ENCODE measurements at regions not wholly inside any gene's neighbourhood (a gene's known extent, or its start where the extent isn't known, plus 50 kb on each side); places are given as distances from the start of the nearest gene placed in this dataset.

DNA sequence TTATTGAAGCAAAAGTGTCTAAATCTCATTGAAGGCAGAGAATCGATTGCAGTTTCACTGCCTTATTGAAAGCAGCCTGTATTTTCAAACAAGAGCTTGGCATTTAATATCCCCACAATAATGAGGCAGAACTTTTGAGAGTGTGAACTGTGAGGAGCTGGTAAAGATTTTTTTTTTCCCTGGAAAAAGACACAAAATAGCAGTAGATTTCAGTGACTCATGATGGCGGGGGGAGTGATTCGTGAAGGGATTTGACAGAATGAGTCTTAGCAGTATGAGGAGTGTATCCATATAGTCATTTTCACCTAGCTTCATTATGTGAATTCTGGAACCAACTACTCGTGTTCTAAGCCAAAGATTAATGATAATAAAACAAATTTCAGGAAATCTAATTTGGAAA lies 242.9 kb downstream of the ARL6IP6 start:
- DNase-seq, result no peak

- DNase-seq, result peak; percentile 11
Observed at GRCh38 chr2:152950126-152950525, 231.7 kb downstream of the ARL6IP6 start.

DNA sequence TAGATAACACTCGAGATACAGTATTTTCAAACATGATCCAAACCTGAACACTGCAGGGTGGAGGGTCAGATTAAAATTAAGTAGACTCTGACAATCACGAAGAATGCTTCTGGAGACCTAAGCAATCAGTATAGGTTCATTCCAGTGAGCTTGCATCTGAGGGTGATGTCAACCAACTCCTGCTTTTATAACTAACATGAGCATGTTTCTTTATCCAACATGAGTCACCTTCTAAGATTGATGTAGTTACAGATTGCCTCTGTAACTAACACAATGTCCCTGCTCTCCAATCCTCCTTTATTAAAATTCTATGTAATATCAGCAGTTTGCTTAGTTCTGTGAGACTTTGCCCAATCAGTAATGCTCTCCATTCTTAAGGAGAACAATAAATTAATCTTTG lies 225.7 kb downstream of the ARL6IP6 start:
- no peak for DNase-seq

DNA sequence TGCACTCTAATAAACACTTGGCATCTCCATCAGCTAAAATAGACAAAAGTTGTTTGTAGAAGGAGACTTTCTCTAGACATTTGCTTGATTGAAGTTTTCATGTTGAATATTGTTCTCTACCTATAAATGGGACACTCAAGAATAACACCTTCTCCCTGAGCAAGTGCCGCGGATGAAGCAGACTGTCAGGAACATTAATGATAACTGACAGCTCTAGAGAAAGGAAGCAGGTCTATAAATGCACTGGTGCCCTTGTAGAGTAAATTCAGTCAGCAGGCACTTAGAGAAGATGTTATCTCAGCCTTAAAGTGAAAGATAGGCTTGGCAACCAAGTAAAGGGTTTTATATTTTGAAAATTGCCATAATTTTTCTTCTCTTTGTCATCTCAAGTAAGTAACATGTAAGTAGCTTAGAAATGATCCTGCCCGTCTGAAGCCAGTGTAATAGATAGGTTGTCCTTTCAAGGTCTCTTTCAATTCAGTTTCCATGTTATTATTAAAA lies 224.6 kb downstream of the ARL6IP6 start:
- no peak for DNase-seq

DNA sequence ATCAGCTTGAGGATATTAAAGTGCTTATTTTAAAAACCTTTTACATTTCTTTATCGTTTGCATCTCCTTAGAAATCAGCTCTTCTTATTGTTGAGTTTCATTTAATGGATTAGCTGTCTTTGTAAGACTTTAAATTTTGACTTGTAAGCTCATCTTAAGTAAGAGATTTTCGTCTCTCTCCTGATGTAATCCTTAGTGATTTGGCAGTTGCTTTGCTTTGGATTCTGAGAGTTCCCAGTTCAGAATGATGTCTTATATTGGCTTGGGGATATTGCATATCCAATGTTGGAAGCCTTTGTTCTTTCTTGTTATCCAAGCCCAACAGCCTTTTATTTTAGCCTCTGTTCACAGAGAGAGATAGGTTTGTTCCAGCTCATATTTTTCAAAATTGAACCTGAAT lies 212.1 kb downstream of the ARL6IP6 start:
- DNase-seq, result no peak

DNA sequence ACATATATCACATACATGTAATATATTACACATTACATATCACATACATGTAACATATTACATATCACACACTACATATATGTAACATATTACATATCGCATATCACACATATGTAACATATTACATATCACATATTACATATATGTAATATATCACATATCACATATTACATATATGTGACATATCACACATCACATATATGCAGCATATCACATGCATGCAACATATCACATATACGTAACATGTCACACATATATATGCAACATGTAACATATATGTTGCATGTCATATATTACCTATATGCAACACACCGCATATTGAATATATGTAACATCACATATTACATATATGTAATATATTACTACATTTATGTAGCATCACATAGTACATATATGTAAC lies 211.2 kb downstream of the ARL6IP6 start:
- DNase-seq, result no peak

DNA sequence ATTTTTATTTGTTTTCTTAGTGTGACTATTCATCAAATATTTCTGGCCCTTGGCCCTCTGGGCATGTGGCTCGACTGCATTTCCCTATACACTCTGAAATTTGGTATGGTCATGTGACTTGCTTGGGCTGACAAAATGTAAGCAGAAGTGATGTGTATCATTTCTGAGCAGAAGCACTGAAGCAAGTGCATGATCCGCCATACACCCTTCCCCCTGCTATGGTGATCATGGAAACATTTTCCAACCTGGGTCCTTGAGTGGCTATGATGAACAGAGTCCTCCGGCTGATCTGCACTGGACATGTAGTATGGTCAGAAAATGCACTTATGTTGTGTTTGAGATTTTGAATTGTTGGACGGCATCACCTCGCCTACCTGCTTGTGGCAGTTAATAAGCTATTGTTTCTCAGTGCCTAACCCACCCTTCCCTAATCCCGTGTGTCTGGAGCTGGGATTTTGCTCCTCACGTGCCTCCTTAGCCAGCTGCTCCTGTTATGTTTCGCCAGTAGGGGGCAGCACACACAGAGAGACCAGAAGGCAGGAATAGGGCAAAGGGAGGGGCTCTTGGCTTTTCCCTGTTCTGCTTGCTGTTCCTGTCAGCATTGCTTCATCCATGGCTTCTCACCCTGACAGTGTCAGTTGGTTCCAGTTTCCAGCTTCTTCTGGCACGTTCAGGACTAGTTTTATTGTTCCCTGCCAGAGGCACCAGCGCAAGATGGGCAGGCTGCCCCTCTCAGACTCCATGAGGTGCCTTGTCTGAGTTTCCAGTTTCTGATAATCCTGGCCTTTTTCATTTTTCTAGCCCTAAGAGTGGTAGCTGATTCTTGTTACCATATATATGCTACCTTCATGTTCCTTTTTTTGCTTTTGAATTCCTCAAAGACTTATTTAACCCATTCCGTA lies 207.4 kb downstream of the ARL6IP6 start:
- peak; percentile 70 for DNase-seq

- no peak for DNase-seq
Observed at GRCh38 chr2:152924722-152925121, 206.3 kb downstream of the ARL6IP6 start.

DNA sequence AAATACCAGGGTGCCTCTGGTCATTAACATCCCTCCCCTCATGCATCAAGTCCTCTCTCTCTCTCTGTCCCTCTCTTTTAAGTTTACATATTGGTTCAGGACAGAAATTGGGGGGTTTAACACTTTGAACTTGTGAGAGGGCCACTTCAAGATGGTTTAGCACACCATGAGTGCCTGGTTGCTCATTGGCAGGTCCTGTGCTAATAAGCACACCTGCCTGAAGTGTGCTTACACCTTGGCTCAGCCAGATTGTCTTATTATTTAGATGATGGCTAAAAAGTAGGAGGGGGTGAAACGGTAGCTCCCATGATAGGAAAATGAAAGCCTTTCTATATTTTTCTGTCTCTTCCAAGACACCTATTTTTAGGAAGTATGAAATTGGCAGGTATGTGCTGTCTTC lies 205.8 kb downstream of the ARL6IP6 start:
- DNase-seq, result no peak

DNA sequence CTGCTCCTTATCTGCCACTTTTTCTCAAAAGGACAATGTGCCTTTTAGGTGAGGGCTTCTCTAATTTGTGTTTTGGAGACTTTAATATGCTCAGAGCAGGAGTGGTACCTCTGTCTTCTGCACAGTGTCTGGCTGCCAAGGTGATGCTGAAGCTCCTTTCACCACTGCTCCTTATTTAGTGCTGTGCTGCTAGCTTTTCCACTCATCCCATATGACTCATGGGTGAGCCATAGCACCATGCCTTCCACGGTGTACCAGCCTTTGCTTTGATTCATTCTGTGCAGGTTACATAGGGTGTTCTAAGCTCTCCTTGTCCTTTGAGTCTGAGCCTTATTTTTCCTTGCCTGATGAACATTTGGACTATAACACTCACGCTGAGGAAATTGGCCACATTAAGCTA lies 202.4 kb downstream of the ARL6IP6 start:
- DNase-seq, result peak; percentile 7

DNA sequence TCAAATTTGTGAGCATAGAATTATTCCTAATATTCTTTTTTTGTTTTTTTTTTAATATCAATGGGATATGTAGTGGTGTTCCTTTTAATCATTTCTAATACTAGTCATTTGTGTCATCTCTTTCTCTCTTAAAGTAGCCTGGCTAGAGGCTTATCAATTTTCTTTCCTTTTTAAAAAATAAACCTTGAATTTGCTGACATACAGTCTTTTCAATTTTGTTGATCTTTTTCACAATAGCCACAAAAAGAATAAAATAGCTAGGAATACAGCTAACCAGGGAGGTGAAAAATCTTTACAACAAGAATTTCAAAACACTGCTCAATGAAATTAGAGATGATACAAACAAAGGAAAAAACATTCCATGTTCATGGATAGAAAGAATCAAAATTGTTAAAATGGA lies 192.6 kb downstream of the ARL6IP6 start:
- no peak for DNase-seq

DNA sequence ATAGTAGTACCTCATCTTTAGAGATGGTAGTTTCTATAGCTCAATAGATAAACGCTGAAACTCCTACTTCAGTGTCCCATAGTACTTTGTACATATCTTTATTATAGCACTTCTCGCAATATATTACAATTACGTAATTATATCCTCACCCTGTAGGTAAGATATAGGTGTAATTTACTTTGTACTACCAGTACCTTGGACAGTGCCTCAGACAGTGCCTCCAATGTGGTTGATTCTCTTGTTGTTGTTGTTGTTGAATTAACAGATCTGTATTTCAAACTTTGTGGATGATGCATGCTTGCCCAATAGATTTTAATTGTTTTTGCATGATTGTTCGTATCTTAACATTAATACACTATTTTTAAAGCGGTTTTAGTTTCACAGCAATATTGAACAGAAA lies 188.6 kb downstream of the ARL6IP6 start:
- DNase-seq, result no peak

DNA sequence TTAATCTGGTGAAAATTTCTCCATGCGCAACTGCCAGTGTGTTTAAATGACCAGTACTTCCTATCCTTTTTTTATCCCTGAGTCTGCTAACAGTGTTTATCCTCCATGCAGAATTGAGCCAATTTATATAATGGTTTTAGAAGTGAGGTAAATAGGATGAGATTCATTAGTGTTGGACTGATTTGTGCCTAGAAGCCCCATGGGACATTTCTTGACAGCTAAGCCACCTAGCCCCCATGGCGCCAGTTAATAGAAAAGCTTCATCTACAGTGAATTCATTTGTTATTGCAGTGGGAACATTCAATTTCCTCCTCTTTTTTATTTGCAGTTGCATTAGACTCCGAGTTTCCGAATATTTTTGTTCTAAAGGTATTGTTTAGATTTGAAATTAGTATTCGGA lies 175.6 kb downstream of the ARL6IP6 start:
- no peak for DNase-seq

DNA sequence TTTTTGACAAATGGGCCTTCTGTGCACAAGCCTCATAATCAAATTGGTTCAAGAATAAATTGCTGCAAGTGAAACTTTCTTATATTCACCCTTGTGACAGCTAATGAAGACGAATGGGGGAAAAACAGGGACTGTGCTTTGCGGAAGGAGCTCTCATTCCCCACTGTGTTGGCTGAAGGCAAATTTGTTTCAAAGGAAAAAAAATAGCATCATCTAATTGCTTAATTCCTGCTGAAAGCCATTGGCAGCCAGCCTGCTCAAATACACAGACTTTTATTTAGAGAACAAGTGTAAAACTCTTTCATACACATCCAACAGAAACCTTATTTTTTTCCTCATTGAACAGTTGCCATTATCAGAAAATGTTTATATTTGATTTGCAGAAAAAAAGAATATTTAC lies 172.3 kb downstream of the ARL6IP6 start:
- no peak for DNase-seq

- no peak for DNase-seq
Observed at GRCh38 chr2:152883951-152884487, 165.6 kb downstream of the ARL6IP6 start.

- DNase-seq, result no peak
Observed at GRCh38 chr2:152881527-152881926, 163.1 kb downstream of the ARL6IP6 start.

DNA sequence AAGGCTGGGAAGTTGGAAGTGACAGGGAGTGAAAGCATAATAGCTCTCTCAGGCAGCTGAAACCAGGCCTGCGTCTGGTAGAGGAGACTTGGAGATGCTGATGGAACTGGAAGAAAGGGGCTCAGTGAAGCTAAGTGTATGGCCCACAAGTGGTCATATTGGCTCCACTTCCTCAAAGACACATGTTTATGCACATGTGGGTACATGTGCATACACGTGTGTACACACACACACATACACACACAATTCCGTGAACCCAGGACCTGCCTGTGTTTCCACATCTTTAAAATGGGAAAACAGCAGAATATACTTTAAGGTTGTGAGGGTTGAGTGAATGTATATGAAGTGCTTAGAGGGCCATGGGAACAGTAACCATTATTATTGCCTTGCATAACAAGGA lies 160.9 kb downstream of the ARL6IP6 start:
- no peak for DNase-seq

DNA sequence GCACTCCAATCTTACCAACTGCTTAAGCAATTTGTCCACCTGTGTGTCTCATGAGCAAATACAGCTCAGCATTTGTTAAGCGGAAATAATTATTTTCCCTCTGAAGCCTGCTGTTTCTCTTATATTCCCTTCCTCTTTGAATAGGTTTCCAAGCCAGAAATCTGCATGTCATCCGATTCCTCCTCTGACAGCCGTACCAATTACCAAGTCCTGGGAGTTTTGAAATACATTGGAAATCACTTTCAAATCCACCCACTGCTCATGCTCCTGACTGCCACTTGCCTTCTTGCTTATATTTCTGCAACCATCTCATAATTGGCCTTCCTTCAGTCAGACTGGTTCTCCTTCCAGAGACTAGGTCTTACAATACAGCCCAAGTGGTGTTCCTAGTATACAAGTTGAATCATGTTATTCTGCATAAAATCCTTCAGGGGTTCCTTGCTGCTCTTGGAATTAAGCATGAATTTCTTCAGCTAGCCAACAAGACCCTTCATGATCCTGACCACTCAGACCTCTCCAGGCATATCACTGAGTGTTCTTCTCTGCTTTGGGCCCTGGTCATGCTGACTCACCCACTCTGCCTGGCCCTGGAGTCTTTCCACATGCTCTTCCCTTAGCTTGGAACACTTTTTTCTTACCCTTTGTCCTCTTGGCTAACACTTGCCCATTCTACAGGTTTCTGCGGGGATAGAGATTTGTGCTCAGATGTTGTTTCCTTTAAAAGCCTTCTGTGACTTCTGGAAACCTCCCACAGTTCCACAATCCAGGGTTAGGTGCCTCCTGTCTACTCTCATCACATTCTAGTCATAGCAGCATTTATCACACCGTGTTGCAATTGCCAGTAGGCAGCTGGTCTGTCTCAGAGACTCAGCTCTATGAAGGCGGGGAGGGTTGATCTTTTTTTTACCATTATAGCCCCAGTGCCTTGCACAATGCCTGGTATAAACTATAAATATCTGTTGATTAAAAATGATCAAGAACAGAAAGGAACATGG lies 157.6 kb downstream of the ARL6IP6 start:
- DNase-seq, result no peak

DNA sequence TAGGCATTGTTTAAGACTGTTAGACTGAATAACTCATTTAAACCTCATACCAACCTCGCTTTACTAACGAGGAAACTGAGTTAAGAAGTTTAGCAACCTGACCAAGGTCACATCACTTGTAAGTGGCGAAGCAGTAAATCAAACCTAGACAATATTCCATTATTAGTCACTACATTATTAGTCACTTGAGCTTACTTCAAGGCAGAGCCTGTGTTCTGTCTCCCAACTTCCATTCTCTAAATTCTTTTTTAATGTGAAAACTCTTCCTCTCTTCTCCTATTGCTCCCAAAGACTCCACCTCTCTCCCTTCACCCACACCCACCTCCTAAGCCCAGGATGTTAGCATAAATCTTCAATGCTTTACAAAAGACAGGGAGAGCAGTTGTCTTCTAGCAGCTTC lies 156.5 kb downstream of the ARL6IP6 start:
- DNase-seq, result no peak

- DNase-seq, result no peak
Observed at GRCh38 chr2:152870239-152870638, 151.8 kb downstream of the ARL6IP6 start.

DNA sequence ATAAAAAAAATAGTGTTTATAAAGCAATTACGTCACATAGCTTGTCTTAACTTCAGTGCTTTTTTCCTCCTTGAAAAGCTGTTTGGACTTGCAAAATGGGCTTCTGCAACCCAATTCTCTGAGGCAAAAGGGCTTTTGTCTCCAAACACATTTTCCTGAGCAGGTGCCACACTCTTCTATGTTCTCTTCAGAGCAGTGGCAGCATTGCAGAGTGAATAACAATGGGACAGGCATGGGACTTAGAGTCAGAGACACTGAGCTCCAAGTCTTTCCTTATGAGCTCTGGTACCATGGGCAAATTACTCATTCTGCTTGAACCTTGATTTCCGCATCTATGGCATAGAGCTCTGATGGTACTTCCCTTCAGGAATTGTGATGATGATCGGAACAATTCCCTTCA lies 149.0 kb downstream of the ARL6IP6 start:
- no peak for DNase-seq

- no peak for DNase-seq
Observed at GRCh38 chr2:152864601-152865149, 146.3 kb downstream of the ARL6IP6 start.

GRCh38 chr2:152863826-152864225 lies 145.4 kb downstream of the ARL6IP6 start:
- no peak for DNase-seq
